HepG2 (cell line): ENCODE measurements at regions not wholly inside any gene's neighbourhood (a gene's known extent, or its start where the extent isn't known, plus 50 kb on each side); places are given as distances from the start of the nearest gene placed in this dataset.

Source experiments
- CEBPB ChIP-seq: IDR thresholded peaks from 2 replicates; pipeline ENCODE4 v1.6.1; 2011; ENCODE audit warnings: low read depth, low read length, improper control_type of control experiment, borderline replicate concordance
- EED ChIP-seq: sonication (generic); formaldehyde crosslinking; IDR thresholded peaks from 2 replicates; pipeline ENCODE4 v1.5.0; 2020; ENCODE audit warnings: mild to moderate bottlenecking, missing genetic modification reagents
- POLR2AphosphoS5 ChIP-seq: IDR thresholded peaks from 2 replicates; pipeline ENCODE4 v1.6.1; 2012; ENCODE audit warnings: low read depth, low read length
- RNF2 ChIP-seq: fragments of 450-650 bp; conservative IDR thresholded peaks from 2 replicates; pipeline ENCODE4 v1.6.1; 2016; ENCODE audit warnings: low read depth
- ZNF337 ChIP-seq: sonication (generic); formaldehyde crosslinking; IDR thresholded peaks from 2 replicates; pipeline ENCODE4 v1.5.1; 2020; ENCODE audit warnings: missing genetic modification reagents, low read depth, mild to moderate bottlenecking, borderline replicate concordance

DNA sequence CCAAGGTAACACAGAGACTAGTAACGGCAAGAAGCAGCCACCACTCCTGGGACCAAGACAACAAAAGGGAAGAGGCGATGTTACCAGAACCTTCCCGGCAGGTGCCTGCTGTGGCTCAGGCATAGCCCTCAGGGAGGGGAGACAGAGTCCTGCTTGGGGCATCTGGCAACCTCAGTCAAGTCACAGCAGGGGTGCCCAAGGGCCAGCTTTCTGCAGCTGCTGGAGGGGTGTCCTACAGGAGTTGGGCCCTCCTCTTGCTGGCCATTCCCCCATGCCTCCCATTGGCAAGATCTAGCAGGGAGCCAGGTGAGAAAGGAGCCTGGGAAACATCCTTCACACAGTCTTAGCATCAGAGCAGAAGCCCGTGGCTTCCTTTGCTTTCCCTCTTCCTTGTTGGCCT is 197.3 kb upstream of the IL12A start:
- TF ChIP-seq CEBPB (no peak), ZNF337 (CRISPR knock-in tag) (no peak), EED (CRISPR knock-in tag) (no peak), RNF2 (no peak), POLR2AphosphoS5 (no peak)
